Amniotic epithelial cell (primary cell): ENCODE measurements at regions not wholly inside any gene's neighbourhood (a gene's known extent, or its start where the extent isn't known, plus 50 kb on each side); places are given as distances from the start of the nearest gene placed in this dataset.
A peak's percentile ranks its signal among the peaks of the same experiment; 100 is the strongest.

Experiments
- DNase-seq: peaks from one replicate; pipeline ENCODE4 v3.0.0-alpha.2; 2010; ENCODE audit warnings: low read depth

DNA sequence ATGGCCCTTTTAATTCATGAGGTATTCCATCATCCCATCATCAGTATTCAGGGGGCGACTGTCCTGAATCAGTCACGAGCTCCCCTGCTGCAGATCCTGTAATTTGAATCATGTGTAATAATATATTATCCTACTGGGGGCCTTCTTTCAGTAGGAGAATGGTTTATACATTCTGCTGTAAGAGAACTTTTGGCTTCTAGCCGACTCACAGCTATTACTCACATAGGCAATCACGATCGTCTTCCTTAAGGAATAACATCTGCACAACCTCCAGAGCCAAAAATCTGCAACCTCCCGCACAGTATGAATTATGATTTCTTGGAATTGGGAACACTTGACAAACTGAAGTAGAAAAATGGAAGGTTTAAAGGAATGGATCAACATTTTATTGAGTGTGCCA, 343.0 kb downstream of the USP25 start:
- peak; percentile 49 for DNase-seq

- DNase-seq, result no peak
Measured at GRCh38 chr21:16073586-16073985, 343.8 kb downstream of the USP25 start.

GRCh38 chr21:16074950-16075489, 345.2 kb downstream of the USP25 start:
- DNase-seq, result no peak

DNA sequence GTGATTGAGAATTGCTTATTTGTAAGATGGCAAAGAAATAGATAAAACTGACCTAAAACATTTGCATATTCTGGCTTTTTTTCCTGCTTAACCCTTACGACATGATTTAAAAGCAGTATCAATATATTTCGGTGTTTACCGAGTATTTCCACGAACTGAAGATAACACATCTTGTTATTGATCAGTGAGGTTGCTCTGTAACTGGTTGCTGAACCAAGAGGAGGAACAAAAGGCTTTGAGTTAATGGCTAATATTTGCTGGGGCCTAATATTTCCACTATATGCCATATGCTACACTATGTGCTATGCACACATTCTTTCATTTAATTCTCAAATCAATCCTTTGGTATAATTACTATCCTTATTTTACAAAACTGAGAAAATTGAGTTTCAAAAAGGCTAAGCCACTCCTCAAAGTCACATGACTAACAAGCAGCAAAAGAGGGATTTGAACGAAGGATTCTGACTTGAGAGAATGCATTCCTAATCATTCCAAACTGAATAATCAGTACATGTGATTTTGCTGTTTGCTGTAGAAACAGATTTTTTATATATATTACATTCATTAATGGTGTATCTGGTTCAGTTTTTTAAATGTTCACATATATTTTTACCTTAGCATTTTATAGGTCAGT, 346.0 kb downstream of the USP25 start:
- no peak for DNase-seq

GRCh38 chr21:16076465-16076864, 346.7 kb downstream of the USP25 start:
- DNase-seq, result no peak

- no peak for DNase-seq
Measured at GRCh38 chr21:16078382-16078781, 348.6 kb downstream of the USP25 start.

DNA sequence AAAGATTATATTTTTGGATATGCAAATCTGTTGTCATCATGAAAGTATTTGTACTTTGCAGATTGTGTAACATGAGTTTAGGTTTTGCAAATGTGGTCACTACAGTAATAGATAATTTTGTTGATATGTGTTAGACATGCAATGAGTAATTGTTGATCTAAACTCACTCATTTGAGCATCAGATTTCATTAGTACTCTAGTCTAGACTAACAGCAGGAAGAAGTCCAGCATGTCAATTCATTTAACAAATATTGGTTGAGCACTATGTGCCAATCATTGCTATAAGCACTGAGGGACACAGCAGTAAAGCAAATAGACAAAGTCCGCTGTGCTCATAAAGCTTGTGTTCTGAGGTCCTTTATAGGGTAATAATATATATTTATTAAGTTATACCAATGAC, 350.0 kb downstream of the USP25 start:
- DNase-seq, result peak; percentile 46

DNA sequence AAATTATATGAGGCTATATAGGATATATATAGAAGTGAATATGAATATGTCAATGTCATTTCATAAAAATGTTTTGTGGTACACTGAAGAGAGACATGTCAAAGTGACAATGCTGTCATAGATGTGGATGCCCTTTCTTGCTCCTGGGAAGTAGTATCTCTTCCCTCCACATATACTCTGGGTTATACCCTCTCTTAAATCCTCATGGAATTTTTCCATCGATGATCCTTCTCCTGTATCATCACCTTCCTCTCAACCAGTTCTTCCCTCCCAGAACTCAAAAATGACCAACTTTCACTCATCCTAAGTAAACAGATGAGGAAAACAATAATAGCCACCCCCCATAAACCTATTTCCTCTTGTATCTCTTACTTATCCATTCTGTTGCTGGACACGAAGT, 351.5 kb downstream of the USP25 start:
- no peak for DNase-seq

GRCh38 chr21:16082038-16082816, 352.4 kb downstream of the USP25 start:
- DNase-seq, result peak; percentile 29

GRCh38 chr21:16084776-16085364, 355.1 kb downstream of the USP25 start:
- DNase-seq, result no peak

DNA sequence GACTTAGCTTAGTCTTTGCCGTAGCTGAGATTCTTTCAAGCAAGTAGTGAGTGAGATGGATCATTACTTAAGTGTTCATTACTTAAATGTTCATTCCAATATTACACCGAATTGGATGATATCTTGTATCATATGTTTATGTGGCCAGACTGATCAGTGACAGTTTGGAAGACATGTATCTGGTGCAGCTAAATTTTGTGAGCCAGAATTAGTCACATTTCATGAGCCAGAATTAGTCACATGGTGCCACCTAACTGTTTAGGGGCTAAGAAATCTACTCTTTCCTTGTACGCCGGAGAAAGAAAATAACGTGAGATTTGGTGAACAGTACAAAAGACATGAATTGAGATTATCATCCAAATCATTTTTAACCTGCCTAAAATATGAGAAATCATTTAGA, 355.6 kb downstream of the USP25 start:
- no peak for DNase-seq

GRCh38 chr21:16086121-16086520, 356.3 kb downstream of the USP25 start:
- no peak for DNase-seq

DNA sequence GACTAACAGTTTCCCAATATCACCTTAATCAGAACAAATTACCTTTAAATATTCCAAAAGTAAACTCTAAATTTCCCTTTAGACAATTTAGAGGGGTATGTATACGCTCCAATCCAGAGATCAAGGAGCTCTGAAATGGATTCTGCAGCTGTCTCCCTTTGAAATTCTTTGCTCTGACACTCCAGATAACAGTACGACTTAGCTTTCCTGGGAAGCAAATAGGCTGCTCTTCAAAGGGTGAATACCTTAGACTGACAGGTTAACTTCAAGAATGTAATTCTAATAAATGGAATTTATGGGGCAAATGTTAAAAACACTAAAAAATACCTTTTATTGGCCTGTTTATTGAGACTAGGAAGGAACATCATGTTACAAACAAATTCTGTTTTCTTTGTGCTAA, 357.2 kb downstream of the USP25 start:
- no peak for DNase-seq

- DNase-seq, result no peak
Measured at GRCh38 chr21:16087523-16087922, 357.7 kb downstream of the USP25 start.

DNA sequence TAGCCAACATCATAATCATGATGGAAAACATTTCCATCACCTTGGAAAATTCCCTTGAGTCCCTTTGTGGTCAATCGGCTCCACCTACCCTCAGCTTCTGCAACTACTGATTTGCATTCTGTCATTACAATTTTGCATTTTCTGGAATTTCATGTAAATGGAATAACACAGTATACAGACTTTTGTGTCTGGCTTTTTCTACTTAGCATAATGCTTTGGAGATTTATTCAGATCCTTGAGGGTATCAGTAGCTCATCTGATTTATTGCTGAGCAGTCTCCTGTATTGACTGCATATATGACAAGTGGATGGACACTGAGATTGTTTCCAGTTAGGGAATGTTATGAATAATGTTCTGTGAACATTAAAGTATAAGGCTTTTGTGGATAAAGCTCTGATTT, 358.3 kb downstream of the USP25 start:
- no peak for DNase-seq

DNA sequence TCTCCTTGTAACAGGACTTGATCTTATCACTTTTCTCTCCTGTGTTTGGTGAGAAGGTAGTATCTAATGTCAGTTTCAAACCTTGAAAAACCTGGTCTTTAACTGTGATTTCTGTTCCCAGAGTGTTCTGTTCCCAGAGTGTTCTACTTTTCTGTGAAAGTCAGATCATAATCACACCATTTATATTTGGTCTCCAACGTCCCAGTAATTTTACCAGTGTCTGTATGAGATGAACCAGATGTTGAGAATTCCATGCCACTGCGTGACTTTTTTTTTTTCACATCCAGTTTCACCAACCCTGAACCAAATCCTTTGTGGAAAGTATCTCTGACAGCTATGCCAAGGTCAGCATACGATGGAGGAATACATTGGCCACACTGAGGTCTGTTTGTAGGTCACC, 365.2 kb downstream of the USP25 start:
- no peak for DNase-seq

DNA sequence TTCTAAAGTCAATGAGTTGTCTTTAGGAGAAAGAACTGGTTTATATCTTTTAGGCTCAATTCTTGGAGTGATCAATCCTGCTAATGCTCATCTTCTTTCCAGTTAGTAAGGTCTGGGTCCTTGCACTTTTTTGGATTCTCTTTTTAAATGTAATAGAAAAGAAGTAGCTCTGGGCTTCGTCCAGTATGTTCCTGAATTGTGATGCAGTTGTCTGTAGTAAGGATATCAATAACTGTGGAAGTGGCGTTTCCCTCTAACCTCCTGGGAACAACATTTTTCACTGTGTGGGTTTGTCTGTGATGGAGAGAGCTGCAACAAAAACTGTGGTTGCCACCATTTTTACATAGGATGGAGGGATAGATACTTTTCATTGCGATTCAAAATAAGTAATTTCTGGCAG, 367.2 kb downstream of the USP25 start:
- no peak for DNase-seq

DNA sequence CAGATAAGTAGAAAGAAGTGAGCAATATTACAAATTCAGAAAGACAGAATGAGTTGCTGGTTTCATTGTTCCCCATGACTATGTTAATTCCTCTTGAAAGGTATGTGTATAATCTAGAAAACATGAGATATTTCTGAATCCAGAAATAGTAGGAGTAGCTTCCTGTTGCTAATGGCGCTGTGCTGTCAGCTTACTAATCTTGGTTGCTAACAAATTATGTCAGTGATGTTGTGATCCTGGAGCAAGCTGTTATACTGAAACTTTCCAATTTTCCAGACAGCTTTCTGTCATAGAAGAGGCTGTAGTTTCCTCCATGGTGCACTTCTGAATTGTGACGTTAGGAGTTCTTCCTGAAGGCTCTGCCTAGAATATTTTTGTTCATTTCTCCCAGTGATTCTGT, 372.3 kb downstream of the USP25 start:
- peak; percentile 69 for DNase-seq

DNA sequence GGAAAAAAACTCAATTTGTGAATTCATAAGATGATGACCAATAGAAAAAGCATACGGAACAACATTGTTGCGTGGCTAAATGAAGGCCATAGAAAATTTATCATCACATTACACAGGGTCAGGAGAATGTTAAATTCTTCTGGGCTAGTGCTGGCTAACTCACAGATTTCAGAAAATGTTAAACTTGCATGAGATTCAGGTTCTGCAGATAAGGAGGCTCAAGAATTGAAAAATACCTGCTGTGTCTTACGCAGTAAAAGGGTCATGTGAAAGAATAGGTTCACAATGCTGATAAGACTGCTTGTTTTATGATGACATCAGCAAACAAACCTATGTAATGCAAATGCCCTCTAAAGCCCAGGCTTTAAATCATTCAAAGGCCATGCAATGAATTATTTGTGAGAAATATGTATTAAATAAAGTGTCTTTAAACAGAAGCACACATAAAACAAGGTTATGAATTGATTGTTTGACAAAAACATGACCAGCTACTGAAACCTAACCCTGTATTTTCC, 378.8 kb downstream of the USP25 start:
- DNase-seq, result peak; percentile 78

DNA sequence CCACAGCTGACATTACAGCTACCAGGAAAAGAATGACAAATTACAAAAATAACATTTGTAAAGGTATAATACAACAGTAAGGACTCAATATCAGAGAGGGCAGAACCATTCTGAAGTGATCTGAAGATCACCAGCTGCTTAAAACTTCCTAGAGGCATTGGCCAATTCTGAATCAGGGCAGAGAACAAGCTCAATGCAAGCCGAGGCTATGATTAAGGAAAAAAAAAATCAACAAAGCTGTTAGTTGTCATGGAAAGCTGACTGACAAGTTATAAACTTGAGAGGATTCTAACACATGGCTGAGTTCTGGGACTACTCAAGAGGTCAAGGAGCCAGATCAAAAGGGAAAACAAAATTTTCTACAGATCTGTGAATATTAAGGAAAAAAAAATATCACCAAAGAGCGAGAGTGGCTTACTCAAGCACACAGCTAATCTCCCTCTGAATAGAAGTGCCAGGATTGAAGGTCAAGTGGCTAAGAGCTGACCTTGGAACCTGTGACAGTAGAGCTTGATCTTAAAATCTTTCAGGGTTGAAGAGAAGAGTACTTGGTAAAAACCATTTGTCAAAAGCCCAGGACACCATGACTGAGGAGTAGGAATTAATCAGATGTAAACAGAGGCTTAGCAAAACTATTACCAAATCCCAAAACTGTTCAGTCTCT, 383.4 kb downstream of the USP25 start:
- peak; percentile 23 for DNase-seq

DNA sequence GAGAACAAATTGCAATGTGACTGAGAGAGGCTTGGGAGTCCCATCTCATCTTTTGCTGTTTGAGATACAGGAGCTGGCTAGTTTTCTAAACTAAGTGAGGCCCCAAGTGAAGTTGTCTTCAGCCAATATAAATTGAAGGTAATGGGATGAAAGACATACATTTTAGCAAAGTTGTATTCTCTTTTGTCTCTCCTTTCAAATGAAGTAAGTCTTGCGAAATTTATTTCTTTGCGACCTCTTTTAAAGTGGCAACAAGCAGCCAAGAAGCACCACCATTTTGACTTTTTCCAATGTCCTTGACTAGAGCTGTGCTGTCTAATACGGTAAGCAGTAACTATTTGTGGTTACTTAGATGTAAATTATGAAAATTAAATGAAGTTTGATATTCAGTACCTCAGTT, 385.7 kb downstream of the USP25 start:
- DNase-seq, result no peak

DNA sequence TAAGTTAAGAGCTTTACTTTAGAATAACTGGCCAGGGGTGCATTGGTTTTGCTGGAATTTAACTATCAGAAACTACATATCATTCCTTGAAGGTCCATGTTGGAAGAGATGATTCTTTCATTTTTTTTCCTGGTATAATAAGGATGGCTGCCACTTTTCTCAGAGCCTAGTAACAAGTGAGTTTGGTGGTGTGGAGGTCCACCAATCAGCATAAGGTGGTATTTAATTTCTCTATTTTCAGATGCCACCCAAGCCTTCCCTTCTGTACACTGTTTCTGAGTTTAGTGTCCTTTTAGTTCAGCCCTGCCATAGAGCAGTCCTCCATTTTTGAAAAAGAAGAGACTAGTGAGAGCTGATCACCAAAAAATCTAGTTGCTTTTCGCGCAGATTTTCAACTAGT, 386.3 kb downstream of the USP25 start:
- no peak for DNase-seq
